Retinal pigment epithelial cell (primary cell): ENCODE measurements at regions not wholly inside any gene's neighbourhood (a gene's known extent, or its start where the extent isn't known, plus 50 kb on each side); places are given as distances from the start of the nearest gene placed in this dataset.

ENCODE experiments used
- DNase-seq: peaks from one replicate; pipeline ENCODE4 v3.0.0-alpha.2; 2010; ENCODE audit warnings: low read depth
- H3K4me3 ChIP-seq: 2 replicates; pipeline ENCODE4 v1.5.1; 2011; ENCODE audit warnings: mild to moderate bottlenecking, low read length, control low read depth, moderate library complexity
- CTCF ChIP-seq: conservative IDR thresholded peaks from 2 replicates; pipeline ENCODE4 v1.5.1; 2011; ENCODE audit warnings: low read depth, low read length, control low read depth, inconsistent platforms

GRCh38 chr14:101496776-101497683, 64.3 kb upstream of the DIO3 start:
- TF ChIP-seq CTCF: no peak
- no peak for DNase-seq
- no peak overlapping the region for H3K4me3 ChIP-seq

- H3K4me3 ChIP-seq: no peak overlapping the region
- no peak for TF ChIP-seq CTCF
- DNase-seq: no peak
These were observed 63.4 kb upstream of the DIO3 start for GRCh38 chr14:101497684-101498525.

GRCh38 chr14:101498526-101498860, 62.8 kb upstream of the DIO3 start:
- DNase-seq: no peak
- H3K4me3 ChIP-seq: no peak overlapping the region
- no peak for TF ChIP-seq CTCF

- H3K4me3 ChIP-seq: no peak overlapping the region
- DNase-seq: no peak
- no peak for TF ChIP-seq CTCF
These were observed 62.2 kb upstream of the DIO3 start for GRCh38 chr14:101499080-101499479.

GRCh38 chr14:101499513-101499912, 61.8 kb upstream of the DIO3 start:
- H3K4me3 ChIP-seq: no peak overlapping the region
- no peak for TF ChIP-seq CTCF
- no peak for DNase-seq

- no peak for TF ChIP-seq CTCF
- H3K4me3 ChIP-seq: no peak overlapping the region
- no peak for DNase-seq
These were observed 61.2 kb upstream of the DIO3 start for GRCh38 chr14:101500061-101500460.
